Right ventricle myocardium inferior (tissue), 1 donor: ENCODE measurements at regions not wholly inside any gene's neighbourhood (a gene's known extent, or its start where the extent isn't known, plus 50 kb on each side); places are given as distances from the start of the nearest gene placed in this dataset.
"Not testable (repeated sequence)": the region's sequence is repeated elsewhere in the genome, so short reads cannot be mapped to it uniquely, and the experiment has no call there.

ENCODE experiments used
- ATAC-seq: fragments of 200-7000 bp; cut with Tn5 transposase; one replicate; pipeline ENCODE4 v1.9.1; 2020; ENCODE audit warnings: mild to moderate bottlenecking, moderate library complexity
- DNase-seq: peaks from one replicate; pipeline ENCODE4 v3.0.0; 2021; ENCODE audit errors: missing footprints
- intact Hi-C: fragments of 100-400 bp; cut with DNase I; formaldehyde crosslinking; loops from one replicate; pipeline ENCODE4 v1.11.0; 2022
- donor health status: DM: no; HTN: yes; CAD: no; lungs with severe emphysema.

- intact Hi-C loops = no loop called here
- no peak for ATAC-seq
- DNase-seq = no peak
Measured at GRCh38 chr18:63071701-63072141, 247.8 kb downstream of the BCL2 start.

DNA sequence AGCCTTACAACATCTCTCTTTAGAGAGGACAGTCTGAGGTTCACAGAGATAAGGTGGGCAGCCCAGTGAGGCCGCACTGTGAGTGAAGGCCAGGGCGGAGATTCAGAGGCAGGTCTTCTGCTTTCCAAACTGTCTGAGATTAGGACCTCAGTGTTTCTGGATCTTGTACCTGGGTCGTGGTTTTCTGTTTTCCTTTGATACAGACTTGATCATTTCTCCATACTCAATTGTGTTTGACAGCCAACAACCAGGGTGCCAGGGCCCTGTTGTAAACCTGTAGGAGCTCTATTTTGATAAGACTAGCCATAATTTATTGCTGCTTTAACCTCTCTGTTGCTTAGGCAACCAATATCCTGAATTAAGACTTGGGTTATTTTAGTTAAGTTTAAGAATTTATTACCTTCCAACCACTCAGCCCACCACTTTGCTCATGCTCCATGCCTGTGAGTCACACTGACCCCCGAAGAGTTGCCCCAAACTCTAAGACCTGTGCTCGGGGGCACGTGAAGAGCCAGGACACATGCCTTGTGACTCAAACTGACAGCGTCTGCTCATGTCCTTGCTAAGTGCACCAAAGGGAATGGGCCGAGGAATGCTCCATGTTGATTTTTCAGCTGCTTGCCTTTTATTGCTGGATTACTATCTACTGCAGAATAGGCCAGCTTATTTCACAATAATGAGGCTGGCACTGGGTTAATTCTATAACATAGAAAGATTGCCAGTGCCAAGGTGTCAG is 248.6 kb downstream of the BCL2 start:
- intact Hi-C loops = no loop called here
- DNase-seq (no peak), ATAC-seq (no peak)

GRCh38 chr18:63069496-63069895 is 250.1 kb downstream of the BCL2 start:
- ATAC-seq (no peak), DNase-seq (no peak)
- intact Hi-C loops = no loop called here

DNA sequence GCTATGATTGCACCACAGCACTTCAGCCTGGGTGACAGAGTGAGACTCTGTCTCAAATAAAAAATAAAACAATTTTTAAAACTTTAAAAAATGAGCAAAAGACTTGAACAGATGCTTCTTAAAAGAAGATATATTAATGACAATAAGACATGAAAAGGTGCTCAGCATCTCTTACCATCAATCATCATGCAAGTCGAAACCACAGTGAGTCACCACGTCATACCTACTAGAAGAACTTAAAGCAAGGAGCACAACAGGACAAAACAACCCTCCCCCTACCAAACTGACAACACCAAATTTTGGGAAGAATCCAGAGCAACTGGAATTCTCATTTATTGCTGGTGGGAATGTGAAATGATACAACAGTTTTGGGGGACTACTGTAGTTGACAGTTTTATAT is 251.6 kb downstream of the BCL2 start:
- no peak for ATAC-seq

GRCh38 chr18:63065172-63065571 is 254.4 kb downstream of the BCL2 start:
- DNase-seq = no peak
- intact Hi-C loops = no loop called here
- ATAC-seq = no peak

More for the DNA sequence above, 251.6 kb downstream of the BCL2 start:
- no peak for DNase-seq
- intact Hi-C loops = no loop called here

DNA sequence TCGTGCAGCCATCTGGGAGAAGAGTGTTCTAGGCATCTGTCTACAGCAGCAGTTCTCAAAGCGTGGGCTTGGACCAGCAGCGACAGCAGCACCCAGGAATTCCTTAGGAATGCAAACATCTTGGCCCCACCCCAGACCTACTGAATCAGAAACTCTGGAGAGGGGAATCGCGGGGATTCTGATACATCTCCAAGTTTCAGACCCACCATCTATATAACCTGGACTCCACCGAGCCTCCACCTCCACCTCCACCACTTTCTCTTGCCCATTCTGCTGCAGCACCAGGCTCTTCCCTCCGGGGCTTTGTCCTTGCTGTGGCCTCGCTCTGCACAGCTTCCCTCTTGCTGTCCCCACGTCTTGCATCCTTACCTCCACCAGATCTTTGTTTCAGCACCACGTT is 256.4 kb downstream of the BCL2 start:
- ATAC-seq = no peak
- no peak for DNase-seq
- intact Hi-C loops = no loop called here

- DNase-seq (no peak), ATAC-seq (no peak)
- intact Hi-C loops = no loop called here
Measured at GRCh38 chr18:63062246-63062645, 257.3 kb downstream of the BCL2 start.

DNA sequence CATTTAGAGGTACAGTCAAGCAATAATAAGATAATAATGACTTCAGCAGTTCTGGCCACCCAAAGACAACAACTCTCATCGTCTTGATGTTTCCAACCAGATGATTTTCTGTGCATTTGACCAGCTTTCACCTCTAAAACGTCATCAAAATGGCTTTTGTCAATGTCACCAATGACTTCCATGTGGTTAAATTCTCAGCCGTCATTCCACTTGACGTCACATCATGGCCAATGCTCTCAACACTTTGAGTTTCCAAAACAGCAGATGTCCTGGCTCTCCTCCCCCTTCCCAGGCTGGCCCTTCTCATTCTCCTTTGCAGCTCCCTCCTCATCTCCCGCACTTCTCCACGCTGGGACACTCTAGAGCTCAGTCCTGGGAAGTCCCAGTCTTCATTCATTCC is 258.3 kb downstream of the BCL2 start:
- intact Hi-C loops = no loop called here
- DNase-seq = no peak
- no peak for ATAC-seq

DNA sequence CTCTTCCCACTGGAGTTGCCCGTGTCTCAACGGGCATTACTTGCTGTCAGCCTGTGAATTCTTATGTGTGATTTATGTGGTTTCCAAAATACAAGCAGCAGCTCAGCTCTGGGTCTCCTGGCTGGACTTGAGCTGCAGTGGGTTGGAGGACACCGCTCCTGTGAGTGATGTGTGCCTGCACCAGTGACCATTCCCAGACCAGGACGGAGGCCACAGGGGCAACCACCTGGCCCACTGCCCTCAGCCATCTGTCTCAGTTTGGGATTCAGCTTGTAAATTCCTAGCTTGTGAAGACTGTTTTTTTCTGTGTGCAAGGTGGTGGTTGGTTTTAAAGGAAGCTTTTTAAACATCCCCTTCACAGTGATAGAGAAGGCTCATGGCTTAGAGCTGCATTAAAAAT is 261.0 kb downstream of the BCL2 start:
- intact Hi-C loops = no loop called here
- ATAC-seq (no peak), DNase-seq (no peak)

GRCh38 chr18:63057707-63058106 is 261.9 kb downstream of the BCL2 start:
- intact Hi-C loops = no loop called here
- DNase-seq (no peak), ATAC-seq (no peak)

DNA sequence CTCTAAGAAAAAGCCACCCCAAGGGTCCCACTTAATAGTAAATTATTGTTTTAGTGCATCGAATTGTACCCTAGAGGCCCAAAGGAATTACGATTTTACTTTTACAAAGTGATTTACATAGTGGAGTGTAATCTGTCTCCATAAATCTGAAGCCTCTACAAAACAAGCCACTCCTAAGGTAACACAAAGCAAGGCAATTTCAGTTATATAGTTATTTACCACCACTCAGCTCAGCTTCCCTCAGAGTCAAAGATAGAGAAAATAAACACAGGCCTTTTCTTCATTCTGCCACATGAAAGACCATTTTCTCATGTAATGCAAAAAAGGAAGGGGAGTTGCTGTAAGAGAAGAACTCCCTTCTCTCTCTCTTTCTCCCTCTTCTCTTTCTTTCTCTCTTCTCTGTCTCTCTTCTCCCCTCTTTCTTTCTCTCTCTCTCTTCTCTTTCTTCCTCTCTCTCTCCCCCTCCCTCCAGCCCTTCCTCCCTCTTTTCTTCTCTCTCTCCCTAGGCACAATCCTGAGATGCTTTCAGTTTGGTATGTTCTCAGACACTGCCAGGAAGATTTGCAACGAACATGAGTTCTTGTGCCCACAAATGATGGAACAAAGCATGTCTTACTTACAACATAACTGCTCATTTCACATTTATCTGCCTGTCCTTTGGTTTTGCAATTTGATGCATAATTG is 264.5 kb downstream of the BCL2 start:
- intact Hi-C loops = no loop called here
- DNase-seq (no peak), ATAC-seq (no peak)

GRCh38 chr18:63051928-63052327 is 267.6 kb downstream of the BCL2 start:
- no peak for ATAC-seq
- no peak for DNase-seq
- intact Hi-C loops = no loop called here

GRCh38 chr18:63050667-63051395 is 268.7 kb downstream of the BCL2 start:
- intact Hi-C loops, DNase-seq, ATAC-seq: not testable (repeated sequence)

DNA sequence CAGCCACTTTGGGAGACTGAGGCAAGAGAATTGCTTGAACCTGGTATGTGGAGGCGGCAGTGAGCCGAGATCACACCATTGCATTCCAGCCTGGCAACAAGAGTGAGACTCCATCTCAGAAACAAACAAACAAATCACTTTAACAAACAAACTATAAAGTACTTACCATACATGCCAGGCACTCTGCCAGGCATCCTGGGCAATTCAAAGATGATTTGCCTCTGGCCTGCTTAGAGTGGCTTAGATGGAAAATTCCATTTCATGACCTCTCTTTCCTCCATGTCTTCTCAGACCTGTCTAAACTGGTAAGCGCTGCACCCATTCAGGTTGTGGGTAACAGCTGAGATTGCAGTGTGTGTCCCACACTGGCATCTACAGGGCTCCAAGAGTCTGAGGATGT is 273.2 kb downstream of the BCL2 start:
- DNase-seq (no peak), ATAC-seq (no peak)
- intact Hi-C loops = no loop called here

GRCh38 chr18:63043516-63043915 is 276.1 kb downstream of the BCL2 start:
- DNase-seq = no peak
- intact Hi-C loops = no loop called here
- no peak for ATAC-seq

- intact Hi-C loops = no loop called here
- ATAC-seq = no peak
Measured at GRCh38 chr18:63042351-63042750, 277.2 kb downstream of the BCL2 start.

DNA sequence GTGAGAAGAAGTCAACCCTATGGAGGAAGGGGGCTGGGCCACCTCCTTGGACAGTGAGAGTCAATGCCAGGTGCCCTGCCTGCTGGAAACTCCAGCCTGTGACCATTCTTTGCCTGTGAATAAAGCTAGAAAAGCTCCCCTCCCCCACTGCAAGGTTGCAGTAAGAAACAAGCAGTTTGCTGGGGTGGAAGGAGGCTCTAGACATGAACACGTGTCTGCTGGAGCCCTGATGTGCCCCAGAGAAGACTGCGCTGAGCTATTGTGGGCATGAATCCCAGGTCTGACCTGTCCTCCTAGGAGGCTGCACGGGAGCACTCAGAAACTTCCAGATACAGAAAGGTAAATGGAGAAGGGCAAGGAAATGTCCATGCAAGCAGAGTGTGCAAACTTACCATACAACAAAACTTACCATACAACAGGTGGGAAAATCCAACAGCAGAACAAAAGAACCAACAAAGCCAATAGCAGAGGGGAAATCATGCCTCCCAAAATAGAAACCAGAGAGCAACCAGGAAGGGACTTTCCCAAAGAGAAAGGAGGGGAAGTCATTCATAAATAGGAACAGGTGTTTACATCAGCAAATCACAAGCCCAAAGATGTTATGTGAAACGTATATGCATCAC is 278.7 kb downstream of the BCL2 start:
- intact Hi-C loops = loop anchor here (2.0 kb wide), 1 partner anchor 46 kb away; no protein-coding TSS in a partner anchor
- ATAC-seq = no peak
- DNase-seq = no peak

More at GRCh38 chr18:63042351-63042750, 277.2 kb downstream of the BCL2 start:
- no peak for DNase-seq

- intact Hi-C loops = no loop called here
- ATAC-seq (no peak), DNase-seq (no peak)
Measured at GRCh38 chr18:63037491-63037890, 282.1 kb downstream of the BCL2 start.

- intact Hi-C loops = no loop called here
- no peak for ATAC-seq
- no peak for DNase-seq
Measured at GRCh38 chr18:63031375-63031774, 288.2 kb downstream of the BCL2 start.
